ENCODE measurements at regions not wholly inside any gene's neighbourhood (a gene's known extent, or its start where the extent isn't known, plus 50 kb on each side); places are given as distances from the start of the nearest gene placed in this dataset.

DNA sequence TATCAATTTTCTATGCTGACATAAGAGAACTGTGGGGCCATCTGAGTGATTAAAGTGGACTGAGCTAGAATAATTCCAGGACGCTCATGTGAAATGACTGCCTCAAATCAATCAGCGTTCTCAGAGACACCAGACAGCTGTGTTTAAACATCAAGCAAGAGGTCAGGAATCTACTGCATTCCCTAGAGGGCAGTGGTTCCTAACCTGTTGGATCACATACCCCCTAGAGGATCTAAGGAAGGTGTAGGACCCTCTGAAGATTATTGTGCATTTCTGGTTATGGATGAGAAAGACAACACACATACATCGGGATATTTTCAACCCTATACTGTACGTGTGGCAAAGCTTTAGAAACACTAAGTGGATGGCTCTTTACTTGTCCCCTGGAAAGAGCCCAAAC is 51.8 kb upstream of the FREM2 start:
- no peak for TF ChIP-seq TAF7 (tag; IDR thresholded peaks at IDR 0.05)
- TF ChIP-seq, protein P1, sequence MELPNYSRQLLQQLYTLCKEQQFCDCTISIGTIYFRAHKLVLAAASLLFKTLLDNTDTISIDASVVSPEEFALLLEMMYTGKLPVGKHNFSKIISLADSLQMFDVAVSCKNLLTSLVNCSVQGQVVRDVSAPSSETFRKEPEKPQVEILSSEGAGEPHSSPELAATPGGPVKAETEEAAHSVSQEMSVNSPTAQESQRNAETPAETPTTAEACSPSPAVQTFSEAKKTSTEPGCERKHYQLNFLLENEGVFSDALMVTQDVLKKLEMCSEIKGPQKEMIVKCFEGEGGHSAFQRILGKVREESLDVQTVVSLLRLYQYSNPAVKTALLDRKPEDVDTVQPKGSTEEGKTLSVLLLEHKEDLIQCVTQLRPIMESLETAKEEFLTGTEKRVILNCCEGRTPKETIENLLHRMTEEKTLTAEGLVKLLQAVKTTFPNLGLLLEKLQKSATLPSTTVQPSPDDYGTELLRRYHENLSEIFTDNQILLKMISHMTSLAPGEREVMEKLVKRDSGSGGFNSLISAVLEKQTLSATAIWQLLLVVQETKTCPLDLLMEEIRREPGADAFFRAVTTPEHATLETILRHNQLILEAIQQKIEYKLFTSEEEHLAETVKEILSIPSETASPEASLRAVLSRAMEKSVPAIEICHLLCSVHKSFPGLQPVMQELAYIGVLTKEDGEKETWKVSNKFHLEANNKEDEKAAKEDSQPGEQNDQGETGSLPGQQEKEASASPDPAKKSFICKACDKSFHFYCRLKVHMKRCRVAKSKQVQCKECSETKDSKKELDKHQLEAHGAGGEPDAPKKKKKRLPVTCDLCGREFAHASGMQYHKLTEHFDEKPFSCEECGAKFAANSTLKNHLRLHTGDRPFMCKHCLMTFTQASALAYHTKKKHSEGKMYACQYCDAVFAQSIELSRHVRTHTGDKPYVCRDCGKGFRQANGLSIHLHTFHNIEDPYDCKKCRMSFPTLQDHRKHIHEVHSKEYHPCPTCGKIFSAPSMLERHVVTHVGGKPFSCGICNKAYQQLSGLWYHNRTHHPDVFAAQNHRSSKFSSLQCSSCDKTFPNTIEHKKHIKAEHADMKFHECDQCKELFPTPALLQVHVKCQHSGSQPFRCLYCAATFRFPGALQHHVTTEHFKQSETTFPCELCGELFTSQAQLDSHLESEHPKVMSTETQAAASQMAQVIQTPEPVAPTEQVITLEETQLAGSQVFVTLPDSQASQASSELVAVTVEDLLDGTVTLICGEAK (IDR thresholded peaks at IDR 0.05): no peak
- TF ChIP-seq, protein P1 (CRISPR knock-in tag; IDR thresholded peaks at IDR 0.05): no peak
